22Rv1 (cell line): ENCODE measurements at regions not wholly inside any gene's neighbourhood (a gene's known extent, or its start where the extent isn't known, plus 50 kb on each side); places are given as distances from the start of the nearest gene placed in this dataset.
A peak's percentile ranks its signal among the peaks of the same experiment; 100 is the strongest.
"Not testable (repeated sequence)": the region's sequence is repeated elsewhere in the genome, so short reads cannot be mapped to it uniquely, and the experiment has no call there.

Experiments used
- H3K27ac ChIP-seq: fragments of 450-650 bp; 2 replicates; pipeline ENCODE4 v1.5.1; 2017
- CTCF ChIP-seq: fragments of 450-650 bp; IDR thresholded peaks from 2 replicates; pipeline ENCODE4 v1.5.1; 2017; ENCODE audit warnings: mild to moderate bottlenecking
- ZFX ChIP-seq: fragments of 450-650 bp; IDR thresholded peaks from 2 replicates; pipeline ENCODE4 v1.6.1; 2017; ENCODE audit warnings: antibody characterized with exemption, borderline replicate concordance

GRCh38 chr10:62597226-62597625 lies 207.3 kb upstream of the ADO start:
- TF ChIP-seq ZFX (no peak), CTCF (no peak)
- no peak overlapping the region for H3K27ac ChIP-seq

- no peak for TF ChIP-seq ZFX
- no peak for TF ChIP-seq CTCF
- H3K27ac ChIP-seq: no peak overlapping the region
These were observed 205.4 kb upstream of the ADO start for GRCh38 chr10:62599161-62599560.

- H3K27ac ChIP-seq: not testable (repeated sequence)
These were observed 198.0 kb upstream of the ADO start for GRCh38 chr10:62606551-62606950.

- H3K27ac ChIP-seq: not testable (repeated sequence)
- TF ChIP-seq CTCF: peak; percentile 34
These were observed 196.2 kb upstream of the ADO start for GRCh38 chr10:62608189-62608875.

- TF ChIP-seq CTCF (peak; percentile 57), ZFX (no peak)
- H3K27ac ChIP-seq: no peak overlapping the region
These were observed 193.8 kb upstream of the ADO start for GRCh38 chr10:62610649-62611229.

GRCh38 chr10:62613424-62613823 lies 191.1 kb upstream of the ADO start:
- H3K27ac ChIP-seq: no peak overlapping the region
- TF ChIP-seq CTCF (no peak), ZFX (no peak)

- H3K27ac ChIP-seq: no peak overlapping the region
- TF ChIP-seq CTCF: no peak
- TF ChIP-seq ZFX: no peak
These were observed 190.7 kb upstream of the ADO start for GRCh38 chr10:62613859-62614258.
